Transverse colon (tissue), 4 donors: ENCODE measurements at regions not wholly inside any gene's neighbourhood (a gene's known extent, or its start where the extent isn't known, plus 50 kb on each side); places are given as distances from the start of the nearest gene placed in this dataset.

Experiments
- CTCF ChIP-seq, 5 experiments: fragments of 200-600 bp in 3 of 5; fragments of 450-650 bp in 2 of 5; sonication (generic) in 3 of 5; IDR thresholded peaks; 1 replicate in 2 of 5; 2 replicates in 3 of 5; pipeline ENCODE4 v1.5.1; 2016 to 2017; ENCODE audit warnings: antibody characterized with exemption in 5 of 5, inconsistent platforms in 3 of 5, mild to moderate bottlenecking in 2 of 5, moderate library complexity in 1 of 5
- POLR2A ChIP-seq: fragments of 450-650 bp; IDR thresholded peaks from one replicate; pipeline ENCODE4 v1.6.1; 2016; ENCODE audit warnings: antibody characterized with exemption, mild to moderate bottlenecking, moderate library complexity
- POLR2AphosphoS5 ChIP-seq, 3 donors: sonication (generic); formaldehyde crosslinking; IDR thresholded peaks; one replicate each; pipeline ENCODE4 v1.6.1; 2016; ENCODE audit warnings: antibody characterized with exemption in 3 of 3

GRCh38 chr7:69243016-69243415, 355.3 kb upstream of the AUTS2 start:
- TF ChIP-seq POLR2AphosphoS5 (IDR thresholded peaks at IDR 0.05) (no peak), CTCF (IDR thresholded peaks at IDR 0.05) (no peak), POLR2A (no peak)
